ENCODE measurements at regions not wholly inside any gene's neighbourhood (a gene's known extent, or its start where the extent isn't known, plus 50 kb on each side); places are given as distances from the start of the nearest gene placed in this dataset.

- no peaks in the 10 kb centered on the region for H3K79me2 ChIP-seq (ENCODE audit: control insufficient read depth, insufficient read depth, low read length)
- no CpG with 5 or more reads among the region's 2 CpGs for WGBS (ENCODE audit: insufficient coverage)
- H3K4me2 ChIP-seq (replicated peaks; ENCODE audit: low read depth, low read length, poor library complexity, severe bottlenecking): no peak overlapping the region
- H3K9me3 ChIP-seq (ENCODE audit: control extremely low read depth in 1 of 3, control insufficient read depth in 2 of 3, insufficient read depth in 1 of 3, low read length in 2 of 3): no peaks in the 10 kb centered on the region
- Mint-ChIP-seq H3K4me1 (no peaks in the 10 kb centered on the region), H3K27ac (no peak overlapping the region), H3K4me3 (no peak overlapping the region), H3K9me3 (ENCODE audit: insufficient read depth) (no peaks in the 10 kb centered on the region), H3K27me3 (no peaks in the 10 kb centered on the region)
- no peaks in the 10 kb centered on the region for H3K27me3 ChIP-seq (replicated peaks in 1 of 4; ENCODE audit: control extremely low read depth in 1 of 4, control insufficient read depth in 3 of 4, insufficient read depth in 4 of 4, low read length in 3 of 4)
- TF ChIP-seq EZH2 (IDR thresholded peaks at IDR 0.05; ENCODE audit: borderline replicate concordance, insufficient read depth, low read depth, low read length, poor library complexity, severe bottlenecking) (no peak), CTCF (IDR thresholded peaks at IDR 0.05) (no peak)
- no peak overlapping the region for H3K4me3 ChIP-seq (ENCODE audit: control extremely low read depth in 1 of 5, extremely low read depth in 1 of 5, insufficient read depth in 1 of 5, low read depth in 2 of 5, low read length in 4 of 5)
- H3K9ac ChIP-seq (ENCODE audit: low read length): no peak overlapping the region
- H3K36me3 ChIP-seq (replicated peaks in 1 of 2; ENCODE audit: control extremely low read depth in 1 of 2, control insufficient read depth in 1 of 2, extremely low read depth in 1 of 2, insufficient read depth in 2 of 2, low read length in 1 of 2): no peaks in the 10 kb centered on the region
- H3K27ac ChIP-seq (ENCODE audit: low read length in 2 of 2): no peak overlapping the region
- intact Hi-C loops (cut with micrococcal nuclease): no loop called here
- ATAC-seq (ENCODE audit: low read depth): no peak
- no peak overlapping the region for H2AFZ ChIP-seq (ENCODE audit: insufficient read depth, low read depth, low read length, poor library complexity, severe bottlenecking)
- CTCF ChIA-PET: interaction anchor here (1.6 kb wide), 1 partner anchor 9 kb away, joined by 9 read pairs; no protein-coding TSS in a partner anchor
- POLR2A ChIA-PET: no interaction called here
- DNase-seq: no peak
- H4K20me1 ChIP-seq (ENCODE audit: control insufficient read depth, insufficient read depth, low read length, poor library complexity, severe bottlenecking): no peaks in the 10 kb centered on the region
- H3K4me1 ChIP-seq (ENCODE audit: control insufficient read depth in 2 of 2, insufficient read depth in 2 of 2, low read length in 2 of 2): no peaks in the 10 kb centered on the region
Observed at GRCh38 chr18:45203677-45204076, 411.6 kb upstream of the SLC14A2 start.

- H3K9me3 ChIP-seq (ENCODE audit: control extremely low read depth in 1 of 3, control insufficient read depth in 2 of 3, insufficient read depth in 1 of 3, low read length in 2 of 3): no peaks in the 10 kb centered on the region
- Mint-ChIP-seq H3K4me1 (peaks cover under 1% of the 10 kb centered on the region), H3K27ac (no peak overlapping the region), H3K4me3 (no peak overlapping the region), H3K9me3 (ENCODE audit: insufficient read depth) (no peaks in the 10 kb centered on the region), H3K27me3 (no peaks in the 10 kb centered on the region)
- no peak overlapping the region for H3K4me2 ChIP-seq (replicated peaks; ENCODE audit: low read depth, low read length, poor library complexity, severe bottlenecking)
- peaks cover 0 to under 1% of the 10 kb centered on the region in 2 donors for H3K4me1 ChIP-seq (ENCODE audit: control insufficient read depth in 2 of 2, insufficient read depth in 2 of 2, low read length in 2 of 2)
- no peaks in the 10 kb centered on the region for H3K36me3 ChIP-seq (replicated peaks in 1 of 2; ENCODE audit: control extremely low read depth in 1 of 2, control insufficient read depth in 1 of 2, extremely low read depth in 1 of 2, insufficient read depth in 2 of 2, low read length in 1 of 2)
- no peak overlapping the region for H3K9ac ChIP-seq (ENCODE audit: low read length)
- ATAC-seq (ENCODE audit: low read depth) (no peak), DNase-seq (no peak)
- H3K4me3 ChIP-seq (ENCODE audit: control extremely low read depth in 1 of 5, extremely low read depth in 1 of 5, insufficient read depth in 1 of 5, low read depth in 2 of 5, low read length in 4 of 5): no peak overlapping the region
- no peak for TF ChIP-seq EZH2 (IDR thresholded peaks at IDR 0.05; ENCODE audit: borderline replicate concordance, insufficient read depth, low read depth, low read length, poor library complexity, severe bottlenecking)
- TF ChIP-seq CTCF (IDR thresholded peaks at IDR 0.05): no peak
- CTCF ChIA-PET: interaction anchor here (0.6 to 1.0 kb wide), 2 partner anchors 11 to 149 kb away, joined by 3 read pairs; no protein-coding TSS in a partner anchor
- H4K20me1 ChIP-seq (ENCODE audit: control insufficient read depth, insufficient read depth, low read length, poor library complexity, severe bottlenecking): no peaks in the 10 kb centered on the region
- H2AFZ ChIP-seq (ENCODE audit: insufficient read depth, low read depth, low read length, poor library complexity, severe bottlenecking): no peak overlapping the region
- no peaks in the 10 kb centered on the region for H3K27me3 ChIP-seq (replicated peaks in 1 of 4; ENCODE audit: control extremely low read depth in 1 of 4, control insufficient read depth in 3 of 4, insufficient read depth in 4 of 4, low read length in 3 of 4)
- H3K79me2 ChIP-seq (ENCODE audit: control insufficient read depth, insufficient read depth, low read length): no peaks in the 10 kb centered on the region
- intact Hi-C loops (cut with micrococcal nuclease): no loop called here
- no peak overlapping the region for H3K27ac ChIP-seq (ENCODE audit: low read length in 2 of 2)
- WGBS (ENCODE audit: insufficient coverage): 83% methylated on average over 1 of the region's 2 CpGs
- POLR2A ChIA-PET: no interaction called here
Observed at GRCh38 chr18:45207328-45207727, 407.9 kb upstream of the SLC14A2 start.
